M059J (cell line): ENCODE measurements at regions not wholly inside any gene's neighbourhood (a gene's known extent, or its start where the extent isn't known, plus 50 kb on each side); places are given as distances from the start of the nearest gene placed in this dataset.

Experiments used
- DNase-seq: peaks from one replicate; pipeline ENCODE4 v3.0.0-alpha.2; 2012; ENCODE audit warnings: low read depth

DNA sequence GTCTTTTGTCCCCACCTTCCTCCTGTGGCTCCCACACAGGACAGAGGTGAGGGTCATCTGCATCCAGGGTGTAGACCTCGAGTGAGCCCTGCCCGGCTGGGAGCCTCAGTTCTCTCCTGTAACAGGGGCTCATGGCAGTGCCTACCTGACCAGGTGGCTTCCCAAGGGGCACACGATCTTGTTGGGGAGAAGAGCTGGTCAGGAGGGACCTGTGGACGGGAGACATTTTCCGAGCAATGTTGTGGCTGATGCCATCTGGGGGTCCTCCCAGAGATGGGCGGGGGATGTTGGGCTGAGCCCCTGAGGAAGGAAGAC lies 51.9 kb downstream of the CEBPB start:
- no peak for DNase-seq

GRCh38 chr20:50242863-50243609 lies 52.4 kb downstream of the CEBPB start:
- DNase-seq, result peak; percentile 66

GRCh38 chr20:50243610-50244351 lies 53.2 kb downstream of the CEBPB start:
- no peak for DNase-seq

DNA sequence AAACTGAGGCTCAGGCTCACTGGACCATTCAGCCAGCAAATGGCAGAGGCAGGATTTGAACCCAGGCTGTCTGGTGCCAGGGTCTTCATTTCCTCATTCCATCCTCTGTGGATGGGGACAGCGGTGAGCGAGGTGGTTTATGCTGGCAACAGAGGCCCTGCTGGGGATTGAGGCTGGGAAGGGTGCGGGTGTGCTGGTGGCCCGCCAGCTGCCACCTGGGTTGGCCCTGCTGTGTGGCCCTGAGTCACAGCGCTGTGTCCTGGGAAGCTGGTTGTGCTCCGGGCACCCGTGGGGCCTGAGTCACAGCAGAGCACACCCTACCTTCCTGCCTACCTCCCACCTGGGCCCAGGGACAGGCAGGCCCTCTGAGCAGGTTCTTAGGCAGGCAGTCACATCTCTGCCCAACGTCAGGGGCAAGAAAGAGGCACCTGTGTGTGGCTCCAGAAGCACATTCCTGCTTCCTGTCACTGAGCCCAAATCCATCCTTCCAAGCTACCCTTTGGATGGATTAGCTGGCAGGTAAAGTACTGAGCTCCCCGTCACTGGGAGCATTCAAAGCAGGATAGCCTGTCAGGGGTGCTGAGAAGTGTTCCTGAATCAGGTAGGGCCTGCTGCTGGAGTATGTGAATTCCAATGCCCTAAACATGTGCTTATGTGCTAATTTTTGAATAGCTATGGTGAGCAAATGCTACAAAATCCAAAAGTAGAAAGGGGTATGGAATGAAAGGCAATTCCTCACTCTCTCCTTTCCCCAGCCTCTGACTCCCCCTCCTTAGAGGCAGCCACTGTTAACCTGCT lies 53.9 kb downstream of the CEBPB start:
- peak; percentile 57 for DNase-seq

DNA sequence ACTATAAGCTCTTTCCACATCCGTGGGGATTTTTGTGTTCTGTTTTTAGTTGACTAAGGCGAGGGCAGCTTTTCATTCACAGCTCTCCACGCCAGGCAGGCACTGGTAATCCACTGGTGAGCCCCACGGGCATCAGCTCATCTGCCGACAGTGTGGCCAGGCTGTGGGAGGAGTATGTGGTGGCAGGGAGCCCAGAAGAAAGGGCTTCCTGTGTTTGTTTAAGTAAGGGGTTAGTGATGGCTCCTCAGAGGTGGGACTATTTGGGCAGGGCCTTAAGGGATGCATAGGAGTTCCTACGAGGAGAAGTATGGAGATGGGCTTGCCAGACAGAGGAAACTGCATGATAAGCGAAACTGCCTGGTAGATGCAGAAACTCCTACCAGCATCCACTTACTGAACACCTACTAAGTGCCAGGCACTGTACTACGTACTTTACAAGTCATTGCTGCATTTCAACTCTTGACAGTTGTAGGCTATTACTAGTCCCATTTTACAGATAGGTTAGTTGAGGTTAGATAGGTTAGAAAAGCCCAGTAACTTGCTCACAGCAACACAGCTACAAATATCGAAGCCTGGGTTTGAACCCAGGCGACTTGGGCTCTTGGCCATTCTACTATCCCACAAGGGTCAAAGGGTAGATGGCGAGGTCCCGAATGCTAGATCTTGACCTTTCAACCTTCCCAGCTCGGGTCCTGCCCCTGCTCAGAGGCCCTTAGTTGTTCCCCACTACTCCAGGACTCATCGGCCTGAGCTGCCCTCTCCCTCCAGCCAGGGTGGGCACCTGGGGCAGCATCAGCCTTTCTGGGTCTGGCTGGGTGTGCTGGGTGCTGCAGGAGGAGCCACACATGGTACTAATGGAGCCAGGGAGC lies 55.1 kb downstream of the CEBPB start:
- DNase-seq, result peak; percentile 90

- no peak for DNase-seq
Observed at GRCh38 chr20:50246367-50247195, 56.0 kb downstream of the CEBPB start.

- no peak for DNase-seq
Observed at GRCh38 chr20:50247196-50248094, 56.8 kb downstream of the CEBPB start.

DNA sequence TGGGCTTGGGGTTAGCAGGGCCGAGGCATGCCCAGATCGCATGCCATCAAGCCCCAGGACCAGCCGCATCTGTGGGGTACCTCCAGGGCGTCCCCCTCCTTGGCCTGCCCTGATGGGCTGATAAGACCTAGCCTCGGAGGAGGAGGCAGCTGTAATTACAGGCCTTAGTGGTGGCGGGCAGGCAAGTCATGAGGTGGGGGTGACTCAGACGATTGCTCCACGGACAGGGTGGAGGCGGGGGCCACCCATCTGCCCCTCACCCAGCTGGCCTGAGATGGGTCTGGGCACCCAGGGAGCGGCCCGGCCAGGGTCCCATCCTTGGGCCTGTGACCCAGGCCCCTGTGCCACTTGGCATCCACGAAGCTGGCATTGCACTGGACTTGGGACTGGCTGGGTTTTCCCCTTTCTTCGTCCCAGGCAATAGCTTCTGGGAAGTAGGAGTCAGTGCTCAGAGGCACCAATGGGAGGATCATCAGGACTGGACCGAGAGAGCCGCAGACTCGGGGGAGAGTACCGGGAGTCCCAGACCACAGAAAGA lies 57.5 kb downstream of the CEBPB start:
- peak; percentile 89 for DNase-seq

GRCh38 chr20:50249447-50250388 lies 59.1 kb downstream of the CEBPB start:
- no peak for DNase-seq

DNA sequence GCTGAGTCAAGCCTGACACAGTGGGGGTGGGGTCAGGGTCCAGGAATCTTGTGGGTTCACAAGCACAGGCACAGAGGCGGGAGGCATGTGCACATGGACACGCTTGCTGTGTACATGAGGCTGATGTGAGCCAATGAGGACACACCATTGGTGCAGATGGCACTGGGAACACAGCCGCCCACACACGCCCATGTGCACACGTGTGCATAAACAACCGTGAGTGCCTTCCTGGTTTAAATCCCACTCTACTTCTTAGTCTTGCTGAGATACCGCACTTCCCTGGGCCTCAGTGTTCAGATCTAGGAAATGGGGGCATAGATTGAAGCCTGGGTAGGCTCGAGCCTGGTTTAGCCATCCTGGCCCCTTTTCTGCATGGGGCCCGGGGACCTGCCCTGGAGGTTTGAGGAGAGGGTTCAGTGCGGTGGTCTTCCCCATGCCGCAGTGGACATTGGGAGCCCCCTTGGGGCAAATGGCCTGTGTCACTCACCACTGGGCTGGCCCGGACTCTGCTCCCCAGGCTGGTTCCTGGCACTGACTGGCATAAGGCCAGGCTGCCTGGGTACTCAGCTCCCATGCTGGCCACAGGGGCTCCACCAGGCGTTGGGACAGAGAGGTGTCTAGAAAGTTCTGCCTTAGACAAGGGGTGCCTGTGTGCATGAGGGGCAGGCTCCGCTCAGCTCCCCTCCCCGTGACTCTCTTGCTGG lies 60.2 kb downstream of the CEBPB start:
- DNase-seq, result no peak

DNA sequence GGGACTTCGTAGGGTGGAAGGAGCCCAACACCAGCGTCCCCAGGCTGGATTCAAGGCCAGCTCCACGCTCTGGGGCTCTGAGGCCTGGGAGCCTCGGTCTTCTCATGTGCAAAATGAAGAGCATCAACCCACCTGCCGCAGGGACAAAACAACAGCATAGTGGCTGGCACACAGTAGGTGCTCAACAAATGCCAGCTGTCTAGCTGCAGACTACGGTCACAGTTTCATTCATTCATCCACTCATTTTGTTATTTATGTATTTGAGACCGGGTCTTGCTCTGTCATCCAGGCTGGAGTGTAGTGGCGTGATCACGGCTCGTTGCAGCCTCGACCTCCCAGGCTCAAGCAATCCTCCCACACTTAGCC lies 60.7 kb downstream of the CEBPB start:
- no peak for DNase-seq

GRCh38 chr20:50251992-50252511 lies 61.4 kb downstream of the CEBPB start:
- peak; percentile 82 for DNase-seq

- DNase-seq, result no peak
Observed at GRCh38 chr20:50252701-50253100, 62.1 kb downstream of the CEBPB start.

GRCh38 chr20:50253101-50253500 lies 62.5 kb downstream of the CEBPB start:
- no peak for DNase-seq

DNA sequence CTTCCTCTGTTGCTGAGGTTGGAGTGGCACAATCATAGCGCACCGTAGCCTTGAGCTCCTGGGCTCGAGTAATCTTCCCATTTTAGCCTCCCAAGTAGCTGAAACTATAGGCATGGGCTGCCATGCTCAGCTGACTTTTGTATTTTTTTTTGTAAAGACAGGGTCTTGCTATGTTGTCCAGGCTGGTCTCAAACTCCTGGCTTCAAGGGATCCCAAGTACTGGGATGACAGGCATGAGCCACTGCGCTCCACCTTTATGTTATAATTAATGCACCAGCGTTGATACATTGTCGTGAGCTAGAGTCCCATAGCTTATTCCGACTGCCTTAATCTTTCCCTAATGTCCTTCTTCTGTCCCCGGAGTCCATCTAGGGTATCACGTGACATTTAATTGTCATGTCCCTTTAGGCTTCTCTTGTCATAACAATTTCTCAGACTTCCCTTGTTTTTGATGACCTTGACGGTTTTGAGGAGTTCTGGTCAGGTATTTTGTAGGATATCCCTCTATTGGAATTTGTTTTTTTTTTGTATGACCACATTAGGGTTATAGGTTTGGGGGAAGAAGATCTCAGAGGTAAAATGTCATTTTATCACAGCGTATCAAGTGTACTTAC lies 63.9 kb downstream of the CEBPB start:
- DNase-seq, result no peak

DNA sequence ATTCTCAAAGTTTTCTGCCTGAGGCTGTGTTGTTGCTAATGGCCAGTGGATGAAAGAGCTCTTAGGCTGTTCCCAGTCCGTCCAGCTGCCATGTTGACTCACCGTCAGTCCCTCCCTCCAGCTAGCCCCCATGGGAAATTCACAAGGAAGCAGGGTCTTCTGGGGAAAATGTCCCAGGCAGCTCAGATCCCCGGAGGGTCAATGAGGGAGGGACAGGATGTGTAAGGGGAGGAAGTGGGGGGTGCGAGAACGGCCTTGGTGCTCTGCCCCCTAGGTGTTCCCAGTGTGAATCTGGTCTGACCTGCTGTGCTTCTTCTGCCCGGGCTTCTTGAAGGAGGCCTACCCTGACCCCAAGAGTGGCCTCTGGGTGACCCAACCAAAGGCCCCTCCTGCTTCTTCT lies 65.9 kb downstream of the CEBPB start:
- peak; percentile 38 for DNase-seq

DNA sequence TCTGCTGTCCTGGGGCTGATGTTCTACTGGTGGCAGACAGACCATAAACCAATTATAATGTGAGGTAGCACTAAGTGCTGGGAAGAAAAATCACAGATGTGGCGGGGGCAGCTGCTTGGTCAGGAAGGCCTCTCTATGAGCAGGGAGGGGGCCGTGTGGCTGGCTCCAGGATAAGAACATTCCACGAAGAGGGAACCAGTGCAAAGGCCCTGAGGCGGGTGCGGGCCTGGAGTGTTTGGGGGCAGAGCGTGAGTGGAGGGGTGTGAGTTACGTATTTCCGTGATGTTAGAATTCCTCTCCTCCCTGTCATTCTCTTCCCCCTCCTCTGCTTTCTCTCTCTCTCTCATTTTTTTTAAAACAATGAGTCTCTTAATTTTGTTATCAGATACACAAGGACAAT lies 67.2 kb downstream of the CEBPB start:
- DNase-seq, result no peak
